PC-9 (cell line): ENCODE measurements at regions not wholly inside any gene's neighbourhood (a gene's known extent, or its start where the extent isn't known, plus 50 kb on each side); places are given as distances from the start of the nearest gene placed in this dataset.

ENCODE experiments used
- BruUV-seq: library from RNA; stranded (reverse); fragments of 400-500 nt; replicated peaks from 2 replicates; lab custom pipeline; 2021; lab: Mats Ljungman, UMichigan
- CTCF ChIA-PET: fragments of 300-600 bp; sonication (Branson Sonifier 250); formaldehyde crosslinking; loops from one replicate; lab custom pipeline; 2022; ENCODE audit warnings: antibody characterized with exemption; lab: Charles Lee
- POLR2A ChIA-PET: fragments of 300-600 bp; sonication (Branson Sonifier 250); formaldehyde crosslinking; loops from one replicate; lab custom pipeline; 2022; ENCODE audit warnings: antibody characterized with exemption; ENCODE audit not compliant: unreplicated experiment; lab: Charles Lee
- DNase-seq, 2 experiments: peaks; one replicate each; pipeline versions ENCODE4 v3.0.0 to v3.0.0-alpha.2; 2015 to 2022; ENCODE audit warnings: mixed read lengths in 1 of 2
- H2AFZ ChIP-seq: fragments of 200-600 bp; sonication (generic); 2 replicates; pipeline ENCODE4 v1.8.1; 2017; ENCODE audit warnings: antibody characterized with exemption
- H3F3A ChIP-seq: fragments of 200-600 bp; sonication (generic); 2 replicates; pipeline ENCODE4 v1.8.1; 2017; ENCODE audit warnings: antibody characterized with exemption, mild to moderate bottlenecking, low read depth; ENCODE audit not compliant: insufficient read depth
- H3K27ac ChIP-seq: fragments of 200-600 bp; sonication (generic); 2 replicates; pipeline ENCODE4 v1.6.1; 2016; ENCODE audit warnings: mixed run types
- H3K27me3 ChIP-seq: fragments of 200-600 bp; sonication (generic); 2 replicates; pipeline ENCODE4 v1.6.1; 2016; ENCODE audit warnings: low read depth, mixed run types; ENCODE audit not compliant: insufficient read depth
- H3K36me3 ChIP-seq: fragments of 200-600 bp; sonication (generic); 2 replicates; pipeline ENCODE4 v1.6.1; 2016; ENCODE audit warnings: low read depth, mixed run types
- H3K4me1 ChIP-seq: fragments of 200-600 bp; sonication (generic); replicated peaks from 2 replicates; pipeline ENCODE4 v1.6.1; 2016; ENCODE audit warnings: mixed run types; ENCODE audit not compliant: insufficient read depth
- H3K4me2 ChIP-seq: fragments of 200-600 bp; sonication (generic); 2 replicates; pipeline ENCODE4 v1.6.1; 2017; ENCODE audit warnings: mixed run types
- H3K4me3 ChIP-seq: fragments of 200-600 bp; sonication (generic); 2 replicates; pipeline ENCODE4 v1.6.1; 2016; ENCODE audit warnings: mixed run types
- H3K79me2 ChIP-seq: fragments of 200-600 bp; sonication (generic); 2 replicates; pipeline ENCODE4 v1.6.1; 2017; ENCODE audit warnings: low read depth, mixed run types
- H3K9me2 ChIP-seq: fragments of 200-600 bp; sonication (generic); 2 replicates; pipeline ENCODE4 v1.8.1; 2017; ENCODE audit warnings: mild to moderate bottlenecking; ENCODE audit not compliant: insufficient read depth
- H3K9me3 ChIP-seq: fragments of 200-600 bp; sonication (generic); 2 replicates; pipeline ENCODE4 v1.8.1; 2016; ENCODE audit warnings: low read depth; ENCODE audit not compliant: insufficient read depth
- H4K20me1 ChIP-seq: fragments of 200-600 bp; sonication (generic); 2 replicates; pipeline ENCODE4 v1.8.1; 2017; ENCODE audit not compliant: insufficient read depth
- CTCF ChIP-seq: fragments of 200-600 bp; sonication (generic); conservative IDR thresholded peaks from 2 replicates; pipeline ENCODE4 v1.6.1; 2017; ENCODE audit warnings: mixed run types, antibody characterized with exemption, mild to moderate bottlenecking, moderate library complexity
- EZH2 ChIP-seq: fragments of 200-600 bp; sonication (generic); IDR thresholded peaks from 2 replicates; pipeline ENCODE4 v1.8.0; 2017; ENCODE audit warnings: antibody characterized with exemption, low read depth
- intact Hi-C: fragments of 100-400 bp; cut with micrococcal nuclease; formaldehyde crosslinking; loops from one replicate; pipeline ENCODE4 v1.10.0; 2022; ENCODE audit not compliant: unreplicated experiment

- Histone ChIP-seq H3K79me2 (no peaks in the 10 kb centered on the region), H3K4me1 (no peaks in the 10 kb centered on the region), H3K9me2 (no peaks in the 10 kb centered on the region), H4K20me1 (no peaks in the 10 kb centered on the region), H3K36me3 (no peaks in the 10 kb centered on the region), H2AFZ (no peak overlapping the region), H3K4me3 (no peak overlapping the region), H3F3A (no peaks in the 10 kb centered on the region), H3K27ac (no peak overlapping the region), H3K27me3 (no peaks in the 10 kb centered on the region), H3K4me2 (no peak overlapping the region), H3K9me3 (no peaks in the 10 kb centered on the region)
- DNase-seq = no peak
- POLR2A ChIA-PET = no interaction called here
- TF ChIP-seq CTCF (no peak), EZH2 (no peak)
- intact Hi-C loops = no loop called here
- BruUV-seq = no TSS peak
- CTCF ChIA-PET = no interaction called here
Observed at GRCh38 chr5:89330140-89330539, 447.2 kb upstream of the MEF2C start.

- no peaks in the 10 kb centered on the region for H3K9me3 ChIP-seq
- no peaks in the 10 kb centered on the region for H3K79me2 ChIP-seq
- H3K36me3 ChIP-seq = no peaks in the 10 kb centered on the region
- intact Hi-C loops = no loop called here
- BruUV-seq = no TSS peak
- ChIA-PET POLR2A (no interaction called here), CTCF (no interaction called here)
- TF ChIP-seq CTCF (no peak), EZH2 (no peak)
- no peaks in the 10 kb centered on the region for H4K20me1 ChIP-seq
- no peak overlapping the region for H3K27ac ChIP-seq
- no peak overlapping the region for H3K4me3 ChIP-seq
- H3K9me2 ChIP-seq = no peaks in the 10 kb centered on the region
- no peaks in the 10 kb centered on the region for H3F3A ChIP-seq
- no peaks in the 10 kb centered on the region for H3K4me1 ChIP-seq
- no peak for DNase-seq
- H3K4me2 ChIP-seq = no peak overlapping the region
- H3K27me3 ChIP-seq = no peaks in the 10 kb centered on the region
- no peak overlapping the region for H2AFZ ChIP-seq
Observed at GRCh38 chr5:89327608-89328007, 444.6 kb upstream of the MEF2C start.

GRCh38 chr5:89324990-89325389, 442.0 kb upstream of the MEF2C start:
- Histone ChIP-seq H3K4me2 (no peak overlapping the region), H3K79me2 (no peaks in the 10 kb centered on the region)
- CTCF ChIA-PET = no interaction called here

More at GRCh38 chr5:89324990-89325389, 442.0 kb upstream of the MEF2C start:
- Histone ChIP-seq H3K36me3 (no peaks in the 10 kb centered on the region), H3K9me3 (no peaks in the 10 kb centered on the region), H3K4me3 (no peak overlapping the region), H3K27ac (no peak overlapping the region), H4K20me1 (no peaks in the 10 kb centered on the region), H3K9me2 (no peaks in the 10 kb centered on the region), H3F3A (no peaks in the 10 kb centered on the region), H3K4me1 (no peaks in the 10 kb centered on the region), H3K27me3 (no peaks in the 10 kb centered on the region), H2AFZ (no peak overlapping the region)
- POLR2A ChIA-PET = no interaction called here
- DNase-seq = no peak
- intact Hi-C loops = no loop called here
- BruUV-seq = no TSS peak
- no peak for TF ChIP-seq CTCF
- TF ChIP-seq EZH2 = no peak
